SKM-1 treated with dmso at 0.1 percent for 144 hours (cell line): ENCODE measurements at regions not wholly inside any gene's neighbourhood (a gene's known extent, or its start where the extent isn't known, plus 50 kb on each side); places are given as distances from the start of the nearest gene placed in this dataset.

Experiments used
- DNase-seq: peaks from one replicate; lab custom pipeline; 2025; ENCODE audit not compliant: unreplicated experiment; lab: John Stamatoyannopoulos, UW

GRCh38 chr4:186018261-186018660 is 50.7 kb upstream of the TLR3 start:
- DNase-seq, result no peak

GRCh38 chr4:186018784-186019183 is 50.2 kb upstream of the TLR3 start:
- DNase-seq, result no peak
